Stimulated activated CD8-positive, alpha-beta memory T cell treated with anti-CD3 and anti-CD28 coated beads, Interleukin-7, amount 100 ng/mL, for 4 hours (primary cell): ENCODE measurements at regions not wholly inside any gene's neighbourhood (a gene's known extent, or its start where the extent isn't known, plus 50 kb on each side); places are given as distances from the start of the nearest gene placed in this dataset.
"Not testable (repeated sequence)": the region's sequence is repeated elsewhere in the genome, so short reads cannot be mapped to it uniquely, and the experiment has no call there.

ENCODE experiments used
- DNase-seq, 2 donors: peaks; one replicate each; pipeline ENCODE4 v3.0.0-alpha.2; 2020; ENCODE audit warnings: low read depth in 2 of 2

DNA sequence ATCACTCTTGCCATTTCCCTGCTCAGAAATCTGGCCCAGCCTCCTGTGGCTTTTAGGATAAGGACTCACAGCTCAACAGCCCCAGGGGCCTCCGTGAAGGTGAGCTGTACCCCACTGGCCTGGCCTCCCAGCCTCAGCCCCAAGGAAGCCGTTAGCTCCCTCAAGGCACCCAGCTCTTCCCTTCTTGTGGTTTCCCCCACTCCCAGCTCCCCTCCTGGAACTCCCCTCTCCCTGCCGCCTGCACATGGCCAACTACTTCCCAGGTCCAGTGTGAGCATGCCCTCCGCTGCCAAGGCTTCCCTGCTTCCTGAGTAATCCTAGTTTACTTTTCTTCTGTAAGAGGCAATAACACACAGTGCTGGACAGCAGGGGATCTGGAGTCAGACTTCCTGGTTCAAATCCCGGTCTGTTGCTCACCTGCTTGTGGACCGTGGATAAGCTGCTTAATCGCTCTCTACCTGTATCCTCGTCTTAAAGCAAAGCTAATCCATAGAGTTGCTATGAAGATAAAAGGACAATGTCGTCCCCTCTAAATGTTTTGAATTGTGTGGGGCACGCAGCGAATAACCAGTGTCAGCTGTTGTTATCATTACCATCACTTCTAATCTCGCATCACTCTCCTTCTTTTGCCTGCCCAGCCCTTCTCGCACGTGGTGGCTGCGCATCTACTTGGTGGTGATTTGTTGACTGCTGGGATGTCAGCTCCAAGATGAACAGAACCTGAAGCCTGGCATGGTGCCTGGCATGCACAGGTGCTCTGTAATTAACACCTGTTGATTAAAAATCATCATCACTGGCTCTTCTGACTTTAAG is 86.6 kb downstream of the C5orf15 start:
- no peak for DNase-seq

DNA sequence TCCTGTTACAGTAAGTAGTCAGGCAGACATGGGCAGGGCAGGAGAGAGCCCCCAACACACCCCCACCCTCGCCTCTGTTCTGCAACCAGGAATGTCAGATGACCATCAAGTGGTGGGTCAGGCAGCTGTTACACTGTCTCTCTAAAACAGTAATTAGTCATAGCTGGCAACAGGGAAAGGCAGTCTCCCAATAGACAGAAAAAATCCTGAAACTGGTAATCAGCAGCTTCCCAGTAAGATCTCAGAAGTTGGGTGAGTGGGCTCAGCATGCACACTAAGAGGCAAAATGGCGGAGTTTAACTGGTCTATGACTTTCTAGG is 90.2 kb downstream of the C5orf15 start:
- no peak for DNase-seq

DNA sequence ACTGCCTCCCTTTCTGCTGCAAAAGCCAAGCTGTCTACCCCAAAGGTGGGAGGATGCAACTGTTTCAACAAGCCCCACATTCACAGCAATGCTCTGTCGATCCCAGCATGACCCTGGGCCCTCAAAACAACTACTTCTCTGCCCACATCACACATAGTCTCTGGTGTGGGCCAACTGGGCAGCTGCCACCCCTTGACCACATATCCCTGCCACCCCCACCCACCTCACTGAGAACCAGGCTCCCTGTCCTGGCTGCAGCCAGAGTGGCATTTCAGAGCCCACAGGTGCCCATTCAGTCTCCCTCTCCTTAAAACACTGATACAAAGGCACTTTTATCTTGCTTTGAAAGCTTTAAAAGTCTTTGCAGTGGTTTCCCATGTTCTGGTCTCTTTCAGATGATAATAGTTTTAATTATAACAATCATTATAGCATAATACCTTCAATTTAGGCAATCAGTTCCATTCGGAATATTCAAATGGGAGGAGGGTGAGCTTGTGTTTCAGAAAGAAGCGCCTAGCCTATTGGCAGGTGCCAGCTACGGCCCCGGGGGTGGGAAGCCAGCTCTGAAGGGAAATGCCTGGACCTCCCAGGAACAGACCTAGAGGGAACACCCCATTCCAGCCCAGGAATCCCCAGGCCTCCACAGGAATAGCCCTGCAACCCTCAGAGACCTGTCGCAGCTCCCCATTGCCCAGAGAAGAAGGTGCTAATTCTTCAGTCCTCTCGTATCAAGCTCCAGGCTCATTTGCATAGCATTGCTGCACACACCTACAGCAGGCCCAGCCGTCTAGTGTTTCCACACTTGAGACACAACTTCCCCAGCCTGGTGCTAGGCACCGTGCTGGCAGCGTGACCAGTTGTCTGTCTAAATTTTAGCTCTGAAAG is 90.8 kb downstream of the C5orf15 start:
- DNase-seq, result no peak

DNA sequence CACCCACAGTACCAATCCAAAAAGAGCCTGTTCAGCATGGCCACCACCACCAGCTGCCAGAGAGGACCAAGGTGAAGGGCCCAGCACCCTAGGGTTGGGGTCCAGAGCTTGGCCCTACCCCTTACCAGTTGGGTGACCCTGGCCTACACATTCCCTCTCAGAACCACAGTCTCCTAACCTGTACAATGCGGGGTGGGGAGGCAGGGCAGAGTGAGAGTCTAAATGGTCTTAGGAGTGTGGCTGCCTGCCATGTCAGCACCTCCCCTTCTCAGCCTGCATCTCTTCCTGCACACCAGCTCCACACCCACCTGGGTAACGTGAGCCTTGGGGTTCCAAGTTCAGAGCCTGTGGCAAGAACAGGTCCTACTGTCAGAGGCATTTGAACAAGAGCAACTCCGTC is 92.2 kb downstream of the C5orf15 start:
- no peak for DNase-seq

DNA sequence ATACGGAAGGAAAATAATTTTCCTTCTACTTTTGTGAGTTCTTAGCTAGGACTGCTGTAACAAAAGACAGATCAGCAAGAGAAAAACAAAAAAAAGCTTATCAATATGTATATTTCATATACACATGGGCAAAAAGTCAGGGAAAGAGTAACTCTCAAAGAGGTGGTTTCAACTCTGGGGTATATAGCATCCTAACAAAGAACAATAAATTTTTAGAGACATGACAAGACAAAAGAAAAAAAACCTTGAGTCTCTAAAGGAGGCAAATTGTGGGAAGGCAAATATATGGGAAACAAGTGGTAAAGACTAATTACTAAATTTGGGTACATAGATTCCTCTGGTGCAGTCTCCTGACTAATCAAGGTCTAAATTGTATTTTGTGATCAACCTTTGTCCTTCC is 93.2 kb downstream of the C5orf15 start:
- DNase-seq, result no peak

DNA sequence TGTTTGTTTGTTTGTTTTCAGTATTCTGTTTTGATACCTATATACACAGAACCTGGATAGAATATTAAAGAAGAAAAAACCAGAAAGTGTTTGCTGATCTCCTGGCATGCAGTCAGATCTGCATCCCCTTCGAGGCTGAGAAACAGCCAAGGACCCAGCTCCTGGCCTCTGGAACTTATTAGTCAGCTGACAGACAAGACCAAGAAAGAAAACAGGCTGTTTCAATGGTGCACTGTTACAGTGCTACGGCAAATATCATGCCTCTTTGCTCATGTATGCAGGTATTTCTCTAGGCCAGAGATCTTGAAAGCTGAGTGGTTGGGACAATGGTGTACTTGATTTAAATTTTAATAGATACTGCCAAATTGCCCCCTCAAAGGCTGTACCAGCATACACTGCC is 95.0 kb downstream of the C5orf15 start:
- DNase-seq, result no peak

DNA sequence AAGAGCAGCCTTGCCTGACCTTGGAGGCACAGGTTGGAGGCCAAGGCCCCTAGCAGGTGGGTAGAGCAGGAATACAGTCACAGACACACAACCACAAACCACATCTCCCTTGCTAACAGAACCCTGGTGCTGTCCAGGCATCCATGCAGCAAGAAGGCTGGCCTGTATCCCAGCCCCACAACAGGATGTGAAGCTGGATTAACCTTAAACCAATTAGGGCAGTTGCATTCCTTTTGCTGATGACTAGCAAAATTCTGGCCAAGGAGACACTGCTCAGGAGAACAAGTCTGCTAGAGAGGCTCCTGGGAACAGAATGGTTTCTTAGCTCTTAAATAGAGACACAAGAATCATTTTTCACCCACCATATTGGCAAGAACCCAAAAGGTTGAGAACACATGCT is 97.8 kb downstream of the C5orf15 start:
- DNase-seq, result no peak

DNA sequence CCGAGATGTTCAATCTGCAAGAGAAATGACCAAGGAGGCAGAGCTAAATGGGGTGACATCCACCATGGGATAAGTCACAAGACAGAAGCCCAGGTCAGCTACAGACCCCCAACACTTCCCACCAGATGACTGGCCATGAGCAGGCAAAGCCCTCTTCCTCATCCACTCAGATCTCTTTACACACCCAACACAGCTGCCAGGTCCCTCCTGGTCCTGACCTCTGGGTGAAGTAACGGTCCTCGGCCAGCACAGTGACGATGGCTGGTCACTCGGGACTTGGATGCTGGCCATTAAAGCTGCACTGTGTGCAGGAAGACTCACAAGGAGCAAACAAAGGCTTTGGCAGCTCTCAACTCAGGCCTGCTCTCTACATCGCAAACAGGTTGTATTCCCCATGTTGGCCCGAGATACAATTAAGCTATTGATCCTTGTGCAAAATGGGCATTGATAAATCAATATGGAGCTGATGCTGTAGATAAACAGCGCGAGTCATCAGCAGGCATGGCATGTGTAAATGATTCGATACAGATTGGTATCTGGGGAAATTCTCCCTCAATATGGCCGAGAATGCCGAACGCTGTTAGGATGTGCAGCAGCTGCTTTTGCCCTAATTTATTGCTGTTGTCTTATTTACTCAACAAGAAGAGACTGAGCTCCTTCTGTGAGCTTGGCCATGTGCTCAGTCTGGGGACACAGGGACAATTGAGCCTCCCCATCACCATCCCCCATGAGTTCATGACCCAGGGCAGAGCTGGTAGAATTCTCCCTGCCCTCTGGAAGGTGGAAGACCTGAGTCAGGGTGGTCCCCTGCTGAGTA is 98.7 kb downstream of the C5orf15 start:
- no peak for DNase-seq

DNA sequence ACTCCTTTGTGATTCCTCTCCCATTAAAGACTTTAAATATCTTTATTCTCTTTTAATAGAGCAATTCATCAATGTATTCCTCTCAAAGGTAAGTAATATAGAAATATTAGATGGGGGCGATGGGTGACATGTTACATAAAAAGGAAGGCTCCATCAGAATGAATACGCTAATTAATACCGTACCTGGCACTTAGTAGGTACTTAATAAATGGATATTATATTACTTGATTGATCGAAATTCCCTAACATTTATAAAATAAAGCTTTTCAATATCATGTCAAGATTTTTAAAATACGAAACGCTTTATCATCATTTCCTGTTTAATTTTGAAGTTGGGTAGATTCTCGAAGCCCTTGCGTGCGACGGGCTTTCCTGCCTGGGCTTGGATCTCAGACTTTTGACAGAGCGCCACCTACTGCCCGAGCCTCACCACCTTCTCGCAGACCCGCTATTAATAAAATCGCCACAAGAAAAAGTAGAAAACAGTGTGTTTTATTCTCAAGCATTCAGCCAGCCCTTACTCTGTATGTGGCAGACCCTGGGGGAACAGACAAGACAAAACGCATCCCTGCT is 99.4 kb downstream of the C5orf15 start:
- DNase-seq, result peak; percentile 39 to 57

DNA sequence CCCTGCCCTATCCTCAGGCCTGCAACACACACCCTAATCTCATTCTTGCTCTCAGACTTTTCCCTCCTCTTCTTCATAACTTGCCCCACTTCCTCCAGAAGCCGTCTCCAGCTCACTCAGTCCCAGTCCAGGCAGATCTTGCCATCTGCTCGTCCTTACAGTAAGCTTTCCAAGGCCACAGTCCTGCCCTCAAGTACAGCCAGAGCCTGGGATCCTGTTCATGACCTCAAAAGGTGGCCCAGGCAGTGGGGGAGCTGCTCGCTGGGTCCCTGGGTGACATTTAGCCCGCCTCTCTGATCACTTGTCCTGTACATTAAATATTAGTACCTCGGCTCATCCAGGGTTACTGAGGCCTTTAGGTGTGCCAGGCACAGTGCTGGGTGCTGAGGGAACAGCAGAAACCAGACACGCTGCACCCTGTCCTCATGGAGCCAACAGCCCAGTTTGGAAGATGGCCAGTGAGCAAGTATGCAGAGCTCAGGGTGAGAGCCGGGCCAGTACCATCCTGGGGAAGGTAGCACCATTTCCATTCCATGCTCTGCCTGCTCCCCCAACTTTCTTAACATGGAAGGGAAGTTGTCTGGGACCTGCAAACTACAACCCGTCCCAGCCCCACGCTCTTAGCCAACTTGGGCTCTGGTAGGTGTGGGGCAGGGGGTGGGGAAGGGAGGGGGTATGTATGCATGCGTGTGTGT is 100.4 kb downstream of the C5orf15 start:
- DNase-seq, result no peak

DNA sequence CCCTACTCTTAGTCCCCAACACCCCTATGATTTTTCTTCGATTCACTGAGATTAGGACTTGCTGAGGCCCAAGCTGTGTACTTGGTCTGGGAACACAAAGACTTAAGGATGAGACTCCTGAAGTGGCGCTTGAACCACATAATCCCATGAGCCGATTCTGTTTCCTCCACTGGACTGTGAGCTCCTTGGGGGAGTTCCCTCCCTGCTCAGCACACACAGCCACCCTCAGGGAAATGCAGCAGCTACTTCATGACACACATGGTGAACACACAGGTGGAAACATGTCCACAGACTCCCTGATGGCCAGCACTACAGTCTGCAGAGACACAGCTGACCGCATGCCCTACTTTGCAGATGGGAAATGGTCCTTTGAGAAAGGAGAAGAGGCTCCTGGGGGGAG is 101.1 kb downstream of the C5orf15 start:
- no peak for DNase-seq

DNA sequence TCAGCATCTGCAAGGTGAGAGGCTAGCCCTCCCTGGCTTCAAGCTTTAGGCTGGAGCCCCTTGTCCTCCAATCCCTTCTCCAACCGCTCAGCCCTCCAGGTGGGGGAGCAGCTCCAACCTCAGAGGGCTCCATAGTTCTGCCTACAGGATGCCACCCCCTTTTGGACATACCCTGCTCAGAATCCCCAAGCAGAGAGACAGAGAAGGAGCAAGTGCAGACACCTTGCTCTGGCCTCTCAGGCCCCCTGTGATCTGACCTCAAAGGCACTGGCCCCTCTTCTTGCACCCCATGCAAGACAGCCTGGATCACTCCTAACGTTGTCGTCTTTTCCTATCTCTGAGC is 101.6 kb downstream of the C5orf15 start:
- no peak for DNase-seq

DNA sequence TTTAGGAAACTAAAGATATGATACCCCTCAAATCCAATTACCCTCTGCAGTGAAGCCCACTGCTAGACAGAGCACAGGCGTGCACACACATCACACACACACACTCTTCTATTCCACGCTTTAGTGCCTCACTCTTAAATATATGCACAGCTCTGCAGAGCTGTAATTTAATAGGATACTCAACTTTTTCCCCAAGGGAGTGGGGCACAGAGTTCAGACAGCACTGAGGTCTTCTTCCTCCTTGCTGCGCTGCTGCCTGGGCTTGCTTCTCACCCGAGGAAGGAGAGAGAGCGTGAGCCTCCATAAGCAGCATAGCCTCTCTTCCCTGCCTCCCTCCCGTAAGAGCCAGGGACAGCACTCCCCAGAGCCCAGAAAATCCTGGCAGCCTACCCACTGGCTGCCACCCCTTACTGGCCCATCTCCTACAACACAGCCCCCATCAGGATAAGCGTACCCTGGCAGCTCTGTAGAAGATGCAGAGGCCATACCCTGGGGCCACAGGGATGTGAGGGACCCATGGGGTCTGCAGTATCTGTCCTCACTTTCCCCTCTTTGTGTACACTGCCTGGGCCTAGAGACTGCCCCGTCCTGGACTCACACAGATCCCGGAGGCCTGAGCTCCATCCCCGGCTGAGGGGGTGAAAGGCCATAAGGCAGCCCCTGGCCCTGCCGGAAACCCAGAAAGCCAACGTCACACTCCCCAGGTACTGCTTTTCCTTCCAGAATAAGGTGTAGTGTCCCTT is 102.1 kb downstream of the C5orf15 start:
- DNase-seq, result no peak

DNA sequence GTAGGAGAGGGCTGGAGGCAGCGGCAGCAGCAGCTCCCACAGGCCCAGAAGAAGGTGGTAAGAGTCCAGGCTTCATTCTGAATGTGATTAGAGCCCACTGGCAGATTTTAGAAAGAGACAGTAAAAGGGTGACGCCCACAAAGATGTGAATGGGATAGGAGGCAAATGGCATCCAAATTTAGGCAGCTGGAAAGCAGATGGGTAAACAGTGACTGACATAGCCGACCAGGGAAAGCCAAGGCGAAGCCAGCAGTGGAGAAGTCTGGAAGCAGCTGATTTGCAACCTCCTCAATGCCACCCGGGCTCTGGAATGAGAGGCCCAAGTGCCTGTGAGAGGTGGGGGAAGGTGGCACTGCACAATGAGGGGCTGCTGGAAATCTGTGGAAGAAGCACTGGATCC is 103.3 kb downstream of the C5orf15 start:
- no peak for DNase-seq

DNA sequence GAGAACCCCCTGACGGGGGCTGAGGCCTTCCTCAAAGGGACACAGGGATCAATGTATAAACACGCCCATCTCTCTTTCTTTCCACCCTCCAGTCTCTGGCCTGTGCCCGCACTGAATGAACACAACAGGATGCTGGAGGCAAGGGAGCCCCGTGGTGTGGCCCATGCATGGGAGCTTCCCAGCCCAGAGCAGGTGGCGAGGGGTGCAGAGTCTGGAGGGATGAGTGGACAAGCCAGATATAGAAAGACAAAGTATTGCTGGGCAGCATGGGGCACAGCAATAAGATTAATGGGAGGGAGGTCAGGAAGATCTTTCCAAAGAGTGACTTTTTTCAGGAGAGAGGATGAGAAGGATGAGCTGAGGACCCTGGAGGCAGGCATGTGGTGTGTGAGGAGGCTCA is 103.7 kb downstream of the C5orf15 start:
- no peak for DNase-seq

DNA sequence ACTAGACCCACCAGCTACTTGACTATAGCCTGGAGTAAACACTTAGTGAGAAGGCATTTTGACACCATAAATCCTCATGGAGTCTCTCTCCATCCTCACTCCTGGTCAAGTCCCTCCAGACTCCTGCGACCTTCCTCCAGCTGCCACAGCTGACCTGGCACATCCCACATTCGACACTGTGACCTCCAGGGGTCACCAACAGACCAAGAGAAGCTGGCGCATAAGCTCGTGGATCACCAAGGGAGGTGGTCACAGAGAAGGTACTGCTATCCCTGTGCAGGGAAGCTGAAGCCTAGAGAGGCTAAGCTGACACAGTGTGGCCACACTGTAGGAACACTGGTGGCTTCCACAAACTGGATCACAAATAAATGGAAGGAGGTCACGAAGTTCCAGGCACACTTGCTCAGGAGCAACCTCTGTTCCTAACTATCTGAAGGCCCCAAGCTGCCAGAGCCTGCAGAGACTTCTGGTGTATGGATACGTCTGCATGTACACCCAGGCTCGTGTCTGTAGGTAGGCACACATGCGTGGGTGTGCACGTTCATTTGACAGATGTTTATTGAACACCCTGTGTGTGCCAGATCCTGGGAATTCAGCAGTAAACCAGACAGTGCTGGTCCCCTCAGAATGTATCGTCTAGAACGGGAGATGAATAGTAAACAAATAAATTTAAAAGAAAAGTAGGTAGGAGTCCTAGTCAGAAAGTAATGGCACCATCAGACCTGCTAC is 104.4 kb downstream of the C5orf15 start:
- no peak for DNase-seq

DNA sequence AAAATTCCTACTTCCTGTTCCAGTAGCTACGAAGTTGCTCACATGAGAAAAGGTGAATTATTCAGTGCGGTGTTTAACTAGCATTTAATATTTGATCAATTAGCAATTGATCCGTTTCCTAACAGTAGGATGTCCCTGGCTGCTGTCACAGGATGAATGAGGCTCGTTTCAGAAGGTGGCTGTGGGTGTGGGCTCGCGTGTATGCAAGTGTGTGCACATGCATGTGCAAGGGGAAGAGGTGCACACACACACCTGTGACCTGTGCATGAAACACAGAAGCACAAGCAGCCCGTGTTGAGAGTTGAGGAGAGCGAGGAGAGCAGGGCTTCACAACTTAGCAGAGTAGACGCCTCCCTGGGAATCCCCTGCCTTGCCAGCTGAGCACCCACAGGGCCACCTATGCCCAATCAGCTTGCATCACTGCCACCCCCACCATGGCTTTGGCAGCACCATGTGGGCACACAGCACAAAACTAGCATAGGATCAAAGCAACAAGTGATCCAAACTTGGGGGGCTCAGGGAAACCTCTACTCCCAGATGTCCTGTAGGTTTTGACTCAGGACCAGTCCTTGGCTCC is 107.2 kb downstream of the C5orf15 start:
- peak in 1 of 2 donors; percentile 7 for DNase-seq

DNA sequence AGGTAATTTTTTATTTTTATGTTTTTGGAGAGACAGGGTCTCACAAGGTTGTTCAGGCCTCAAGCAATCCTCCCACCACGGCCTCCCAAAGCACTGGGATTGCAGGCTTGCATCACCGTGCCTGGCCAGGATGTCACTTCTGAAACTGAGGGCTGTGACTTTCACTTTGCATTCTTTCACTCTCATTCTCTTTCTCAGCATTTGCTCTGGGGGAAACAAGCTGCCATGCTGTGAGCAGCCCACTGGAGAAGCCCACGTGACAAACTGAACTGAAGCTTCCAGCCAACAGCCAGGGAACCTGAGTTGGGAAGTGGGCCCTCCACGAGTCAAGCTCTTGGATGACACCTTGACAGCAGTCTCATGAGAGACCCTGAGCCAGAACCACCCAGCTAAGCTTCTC is 109.4 kb downstream of the C5orf15 start:
- DNase-seq, result no peak

DNA sequence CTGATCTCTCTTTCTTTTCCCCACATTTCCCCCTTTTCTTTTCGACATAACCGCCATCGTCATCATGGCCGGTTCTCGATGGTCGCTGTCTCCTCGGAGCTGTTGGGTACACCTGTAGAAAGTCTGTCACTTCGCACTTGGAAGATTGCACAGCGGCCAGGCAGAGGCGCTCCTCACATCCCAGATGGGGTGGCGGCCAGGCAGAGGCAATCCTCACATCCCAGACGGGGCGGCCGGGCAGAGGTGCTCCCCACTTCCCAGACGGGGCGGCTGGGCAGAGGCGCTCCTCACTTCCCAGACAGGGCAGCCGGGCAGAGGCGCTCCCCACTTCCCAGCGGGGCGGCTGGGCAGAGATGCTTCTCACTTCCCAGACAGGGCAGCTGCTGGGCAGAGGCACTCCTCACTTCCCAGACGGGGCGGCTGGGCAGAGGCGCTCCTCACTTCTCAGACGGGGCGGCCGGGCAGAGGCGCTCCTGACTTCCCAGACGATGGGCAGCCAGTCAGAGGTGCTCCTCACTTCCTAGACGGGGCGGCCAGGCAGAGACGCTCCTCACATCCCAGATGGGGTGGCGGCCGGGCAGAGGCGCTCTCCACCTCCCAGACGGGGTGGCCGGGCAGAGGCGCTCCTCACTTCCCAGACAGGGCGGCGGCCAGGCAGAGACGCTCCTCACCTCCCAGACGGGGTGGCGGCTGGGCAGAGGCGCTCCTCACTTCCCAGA is 110.7 kb downstream of the C5orf15 start:
- not testable (repeated sequence) for DNase-seq
